Astrocyte (in vitro differentiated cells and primary cell): ENCODE measurements at regions not wholly inside any gene's neighbourhood (a gene's known extent, or its start where the extent isn't known, plus 50 kb on each side); places are given as distances from the start of the nearest gene placed in this dataset.

ENCODE experiments used
- CTCF ChIP-seq: IDR thresholded peaks from 2 replicates; pipeline ENCODE4 v1.5.1; 2011; ENCODE audit warnings: low read depth, mild to moderate bottlenecking, inconsistent platforms, low read length, moderate library complexity; ENCODE audit not compliant: insufficient read depth
- EZH2 ChIP-seq: IDR thresholded peaks from 2 replicates; pipeline ENCODE4 v1.6.1; 2012; ENCODE audit warnings: mild to moderate bottlenecking, low read length, inconsistent platforms; ENCODE audit not compliant: insufficient read depth

GRCh38 chr14:44170101-44170500, 337.0 kb downstream of the FSCB start:
- no peak for TF ChIP-seq CTCF
- no peak for TF ChIP-seq EZH2
